Endothelial cell of umbilical vein (primary cell): ENCODE measurements at regions not wholly inside any gene's neighbourhood (a gene's known extent, or its start where the extent isn't known, plus 50 kb on each side); places are given as distances from the start of the nearest gene placed in this dataset.

Experiments used
- EZH2 ChIP-seq: IDR thresholded peaks from 2 replicates; pipeline ENCODE4 v1.6.1; 2012; ENCODE audit warnings: borderline replicate concordance, low read depth, mild to moderate bottlenecking, moderate library complexity, low read length, inconsistent platforms; ENCODE audit not compliant: severe bottlenecking
- POLR2A ChIP-seq: IDR thresholded peaks from 2 replicates; pipeline ENCODE4 v1.6.1; 2012; ENCODE audit warnings: low read depth, mild to moderate bottlenecking, control low read depth, low read length

- TF ChIP-seq EZH2: no peak
- TF ChIP-seq POLR2A: no peak
Measured at GRCh38 chr16:73337373-73338296, 289.7 kb upstream of the ZFHX3 start.
